HepG2 (cell line): ENCODE measurements at regions not wholly inside any gene's neighbourhood (a gene's known extent, or its start where the extent isn't known, plus 50 kb on each side); places are given as distances from the start of the nearest gene placed in this dataset.

Experiments used
- ATAC-seq: fragments of 200-7000 bp; cut with Tn5 transposase; 3 replicates; pipeline ENCODE4 v1.9.1; 2020; ENCODE audit warnings: mild to moderate bottlenecking, moderate library complexity
- BruUV-seq: library from RNA; stranded (reverse); fragments of 400-500 nt; replicated peaks from 2 replicates; lab custom pipeline; 2021; lab: Mats Ljungman, UMichigan
- CTCF ChIA-PET: fragments of 300-600 bp; formaldehyde crosslinking; extraction: SDS; loops from one replicate; lab custom pipeline; 2021; ENCODE audit warnings: low total read pairs, inconsistent platforms, low intra/inter-chr PET ratio; lab: Yijun Ruan, JAX
- POLR2A ChIA-PET: fragments of 350-600 bp; sonication (Branson Sonifier 250); formaldehyde crosslinking; loops from one replicate; lab custom pipeline; 2020; ENCODE audit warnings: antibody characterized with exemption, inconsistent platforms; lab: Yijun Ruan, JAX
- DNase-seq: peaks from one replicate; pipeline ENCODE4 v3.0.0-alpha.2; 2015; ENCODE audit warnings: low spot score
- FAIRE-seq: peaks from 3 replicates; lab custom pipeline; 2011; peaks lifted over from hg19 to GRCh38; lab: Jason Lieb, UNC
- H2AFZ ChIP-seq: one replicate; pipeline ENCODE4 v1.6.1; 2011; ENCODE audit warnings: low read length, inconsistent platforms
- H3K27ac ChIP-seq: fragments of 300-600 bp; 3 replicates; pipeline ENCODE4 v1.8.0; 2011; ENCODE audit warnings: mixed run types, mild to moderate bottlenecking, mixed read lengths, low read length, inconsistent platforms; ENCODE audit not compliant: insufficient read depth; ENCODE audit errors: extremely low read length
- H3K27me3 ChIP-seq, 2 experiments: fragments of 200-600 bp in 1 of 2; 2 replicates in 1 of 2; 3 replicates in 1 of 2; pipeline versions ENCODE4 v1.6.0 to v1.8.0; 2011; ENCODE audit warnings: low read length in 2 of 2, mild to moderate bottlenecking in 2 of 2, moderate library complexity in 2 of 2, inconsistent platforms in 1 of 2; ENCODE audit not compliant: insufficient read depth in 2 of 2, control insufficient read depth in 1 of 2
- H3K36me3 ChIP-seq, 2 experiments: fragments of 200-600 bp in 1 of 2; replicated peaks in 1 of 2; 2 replicates in 1 of 2; 3 replicates in 1 of 2; pipeline versions ENCODE4 v1.5.1 to v1.8.0; 2011; ENCODE audit warnings: low read length in 2 of 2, inconsistent platforms in 1 of 2; ENCODE audit not compliant: insufficient read depth in 2 of 2, control insufficient read depth in 1 of 2
- H3K4me1 ChIP-seq: 2 replicates; pipeline ENCODE4 v1.5.1; 2012; ENCODE audit warnings: low read length, inconsistent platforms; ENCODE audit not compliant: insufficient read depth
- H3K4me2 ChIP-seq: 2 replicates; pipeline ENCODE4 v1.6.0; 2011; ENCODE audit warnings: low read depth, low read length, inconsistent platforms
- H3K4me3 ChIP-seq, 3 experiments: fragments of 200-600 bp in 1 of 3; sonication (generic), shearing (Covaris generic) in 1 of 3; replicated peaks in 1 of 3; 2 replicates each; pipeline ENCODE4 v1.5.1; 2011 to 2016; ENCODE audit warnings: low read length in 3 of 3, inconsistent platforms in 2 of 3, low read depth in 2 of 3, mild to moderate bottlenecking in 2 of 3, control low read depth in 1 of 3, mixed read lengths in 1 of 3; ENCODE audit not compliant: insufficient read depth in 1 of 3
- H3K79me2 ChIP-seq: one replicate; pipeline ENCODE4 v1.6.1; 2011; ENCODE audit warnings: low read length, inconsistent platforms; ENCODE audit not compliant: insufficient read depth
- H3K9ac ChIP-seq: 2 replicates; pipeline ENCODE4 v1.6.0; 2011; ENCODE audit warnings: mild to moderate bottlenecking, low read depth, low read length, inconsistent platforms; ENCODE audit not compliant: insufficient read depth
- H3K9me3 ChIP-seq: 2 replicates; pipeline ENCODE4 v1.5.1; 2012; ENCODE audit warnings: mild to moderate bottlenecking, low read length
- H4K20me1 ChIP-seq: 2 replicates; pipeline ENCODE4 v1.6.0; 2011; ENCODE audit warnings: inconsistent platforms, mild to moderate bottlenecking, low read length, moderate library complexity; ENCODE audit not compliant: insufficient read depth
- CCDC6 ChIP-seq: sonication (generic); formaldehyde crosslinking; IDR thresholded peaks from 2 replicates; pipeline ENCODE4 v1.8.1; 2022; ENCODE audit warnings: mild to moderate bottlenecking, missing genetic modification reagents, moderate library complexity
- FOXC1 ChIP-seq: sonication (generic); formaldehyde crosslinking; IDR thresholded peaks from 2 replicates; pipeline ENCODE4 v1.8.0; 2022; ENCODE audit warnings: mild to moderate bottlenecking, missing genetic modification reagents, borderline replicate concordance
- FOXK1 ChIP-seq: sonication (generic); formaldehyde crosslinking; IDR thresholded peaks from 2 replicates; pipeline ENCODE4 v1.4.0; 2020; ENCODE audit warnings: low read depth, missing genetic modification reagents, borderline replicate concordance
- MAF1 ChIP-seq: sonication (generic); formaldehyde crosslinking; IDR thresholded peaks from 2 replicates; pipeline ENCODE4 v1.5.0; 2020; ENCODE audit warnings: missing genetic modification reagents, borderline replicate concordance
- NFIB ChIP-seq: sonication (generic); formaldehyde crosslinking; IDR thresholded peaks from 2 replicates; pipeline ENCODE4 v1.9.0; 2021; ENCODE audit warnings: missing genetic modification reagents, mild to moderate bottlenecking, borderline replicate concordance
- NFKBIZ ChIP-seq: IDR thresholded peaks from 2 replicates; pipeline ENCODE4 v1.6.1; 2018; ENCODE audit warnings: missing genetic modification reagents, missing compliant biosample characterization
- POGK ChIP-seq: sonication (generic); formaldehyde crosslinking; conservative IDR thresholded peaks from 2 replicates; pipeline ENCODE4 v1.8.0; 2022; ENCODE audit warnings: mild to moderate bottlenecking, moderate library complexity, missing genetic modification reagents
- ZFP62 ChIP-seq: sonication (generic); formaldehyde crosslinking; IDR thresholded peaks from 2 replicates; pipeline ENCODE4 v1.4.0; 2020; ENCODE audit warnings: missing genetic modification reagents
- ZMAT5 ChIP-seq: sonication (generic); formaldehyde crosslinking; IDR thresholded peaks from 2 replicates; pipeline ENCODE4 v1.5.0; 2020; ENCODE audit warnings: mild to moderate bottlenecking, low read depth, missing genetic modification reagents, borderline replicate concordance
- ZNF136 ChIP-seq: sonication (generic); formaldehyde crosslinking; IDR thresholded peaks from 2 replicates; pipeline ENCODE4 v1.8.1; 2022; ENCODE audit warnings: low read depth, mild to moderate bottlenecking, moderate library complexity, missing genetic modification reagents
- ZNF260 ChIP-seq: sonication (generic); formaldehyde crosslinking; IDR thresholded peaks from 2 replicates; pipeline ENCODE4 v1.4.0; 2020; ENCODE audit warnings: missing genetic modification reagents, low read depth, mild to moderate bottlenecking, borderline replicate concordance
- ZNF510 ChIP-seq: sonication (generic); formaldehyde crosslinking; IDR thresholded peaks from 2 replicates; pipeline ENCODE4 v1.4.0; 2020; ENCODE audit warnings: low read depth, mild to moderate bottlenecking, missing genetic modification reagents
- ZNF616 ChIP-seq: sonication (generic); formaldehyde crosslinking; IDR thresholded peaks from 2 replicates; pipeline ENCODE4 v1.5.0; 2020; ENCODE audit warnings: low read depth, mild to moderate bottlenecking, missing genetic modification reagents
- ZNF646 ChIP-seq: sonication (generic); formaldehyde crosslinking; IDR thresholded peaks from 2 replicates; pipeline ENCODE4 v1.9.0; 2021; ENCODE audit warnings: mild to moderate bottlenecking, missing genetic modification reagents
- ZNF75D ChIP-seq: sonication (generic); formaldehyde crosslinking; IDR thresholded peaks from 2 replicates; pipeline ENCODE4 v1.8.1; 2023; ENCODE audit warnings: missing genetic modification reagents, mild to moderate bottlenecking, borderline replicate concordance
- WGBS: methylation state at CpG from one replicate; pipeline ENCODE4 v1.1.6; 2017; ENCODE audit warnings: low lambda C conversion rate; 5-methylcytosine and 5-hydroxymethylcytosine counted together
- in situ Hi-C: cut with HindIII; loops from 2 replicates; pipeline ENCODE4 v1.10.0; 2017; ENCODE audit warnings: low pct_unique_long_range_greater_than_20kb; ENCODE audit not compliant: extremely low pct_ligation_motif_present
- intact Hi-C: fragments of 100-400 bp; cut with micrococcal nuclease; formaldehyde crosslinking; loops from one replicate; pipeline ENCODE4 v1.10.0; 2022; ENCODE audit not compliant: unreplicated experiment

GRCh38 chr4:138310498-138310897 is 68.3 kb upstream of the SLC7A11 start:
- 44% methylated on average over 4 of the region's 4 CpGs for WGBS
- H3K27ac ChIP-seq: no peak overlapping the region
- H3K9me3 ChIP-seq: no peaks in the 10 kb centered on the region
- ChIA-PET CTCF (no interaction called here), POLR2A (no interaction called here)
- in situ Hi-C loops (no loop called here), intact Hi-C loops (no loop called here)
- no peaks in the 10 kb centered on the region for H3K27me3 ChIP-seq
- no peaks in the 10 kb centered on the region for H4K20me1 ChIP-seq
- H3K79me2 ChIP-seq: no peaks in the 10 kb centered on the region
- FAIRE-seq (no peak), DNase-seq (no peak), ATAC-seq (no peak)
- H3K4me2 ChIP-seq: no peak overlapping the region
- no peaks in the 10 kb centered on the region for H3K4me1 ChIP-seq
- no TSS peak for BruUV-seq
- H3K9ac ChIP-seq: no peak overlapping the region
- no peak overlapping the region for H2AFZ ChIP-seq
- no peak overlapping the region for H3K4me3 ChIP-seq
- H3K36me3 ChIP-seq: no peaks in the 10 kb centered on the region
- no peak for TF ChIP-seq ZMAT5 (CRISPR knock-in tag)
- no peak for TF ChIP-seq NFIB
- no peak for TF ChIP-seq ZFP62 (CRISPR knock-in tag)
- TF ChIP-seq ZNF136 (CRISPR knock-in tag): no peak
- TF ChIP-seq FOXC1 (CRISPR knock-in tag): no peak
- no peak for TF ChIP-seq MAF1
- no peak for TF ChIP-seq ZNF260 (CRISPR knock-in tag)
- TF ChIP-seq ZNF510 (CRISPR knock-in tag): no peak
- no peak for TF ChIP-seq POGK (CRISPR knock-in tag)
- TF ChIP-seq ZNF616 (CRISPR knock-in tag): no peak
- no peak for TF ChIP-seq ZNF75D
- TF ChIP-seq NFKBIZ (CRISPR knock-in tag): no peak
- TF ChIP-seq FOXK1 (CRISPR knock-in tag): no peak
- no peak for TF ChIP-seq ZNF646
- no peak for TF ChIP-seq CCDC6 (CRISPR knock-in tag)
